ENCODE measurements at regions not wholly inside any gene's neighbourhood (a gene's known extent, or its start where the extent isn't known, plus 50 kb on each side); places are given as distances from the start of the nearest gene placed in this dataset.
"Not testable (repeated sequence)": the region's sequence is repeated elsewhere in the genome, so short reads cannot be mapped to it uniquely, and the experiment has no call there.

DNA sequence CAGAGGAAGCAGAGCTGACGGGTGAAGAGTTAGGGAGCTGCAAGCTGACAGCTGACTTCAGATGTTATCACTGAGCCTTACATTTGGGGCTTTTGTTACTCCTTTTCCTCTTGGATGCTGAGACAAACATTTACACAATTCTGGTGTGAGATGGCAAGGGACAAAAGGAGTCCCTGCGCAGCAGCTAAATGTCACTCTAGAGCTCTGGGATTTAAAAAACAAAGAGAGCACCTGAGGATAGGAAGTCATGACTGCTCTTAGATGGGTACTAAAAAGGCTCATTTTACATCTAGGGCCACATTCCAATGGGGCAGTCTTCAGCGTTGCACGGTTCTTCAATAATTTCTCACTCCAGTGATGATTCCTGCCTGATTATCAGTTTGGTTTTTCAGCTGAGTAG lies 204.5 kb downstream of the RAB38 start:
- no peak for DNase-seq (ENCODE audit: low read depth)

DNA sequence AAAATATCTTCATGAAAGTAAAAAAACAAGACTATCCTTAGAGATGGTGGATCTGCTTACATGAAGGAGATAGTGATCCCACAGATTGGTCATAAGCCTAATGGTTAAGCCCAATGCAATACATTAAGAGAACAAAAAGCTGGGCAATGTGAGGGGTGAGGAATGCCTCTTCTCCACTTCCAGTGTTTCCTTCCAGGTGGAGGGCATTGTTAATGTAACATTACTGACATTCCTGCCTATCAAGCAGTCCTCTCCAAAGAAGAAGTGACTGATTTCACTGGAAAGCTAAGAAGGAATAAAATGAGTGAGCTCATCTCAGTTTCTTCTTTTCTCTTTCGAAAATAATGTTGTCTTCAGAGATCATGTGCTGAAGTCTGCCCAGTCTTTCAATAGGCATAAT lies 207.8 kb downstream of the RAB38 start:
- no peak for DNase-seq (ENCODE audit: low read depth)

DNA sequence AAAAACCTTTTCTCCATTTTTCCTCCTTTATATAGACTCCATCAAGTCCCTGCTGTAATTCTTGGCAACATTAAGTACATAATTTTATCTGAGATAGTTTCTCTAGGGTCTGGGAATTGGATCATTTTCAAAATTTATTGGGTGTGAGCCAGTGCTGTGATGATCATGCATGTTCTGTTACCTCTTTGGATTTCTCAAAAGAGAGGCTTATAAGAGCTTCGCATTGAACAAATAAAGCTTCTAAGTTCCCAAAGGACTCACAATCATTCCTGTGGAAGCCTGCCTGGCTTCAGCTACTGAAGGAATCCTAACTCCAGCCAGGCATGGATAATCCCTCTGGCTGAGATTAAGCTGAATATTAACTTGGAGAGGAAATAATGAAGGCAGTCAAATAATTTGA lies 208.5 kb downstream of the RAB38 start:
- no peak for DNase-seq (ENCODE audit: low read depth)

DNA sequence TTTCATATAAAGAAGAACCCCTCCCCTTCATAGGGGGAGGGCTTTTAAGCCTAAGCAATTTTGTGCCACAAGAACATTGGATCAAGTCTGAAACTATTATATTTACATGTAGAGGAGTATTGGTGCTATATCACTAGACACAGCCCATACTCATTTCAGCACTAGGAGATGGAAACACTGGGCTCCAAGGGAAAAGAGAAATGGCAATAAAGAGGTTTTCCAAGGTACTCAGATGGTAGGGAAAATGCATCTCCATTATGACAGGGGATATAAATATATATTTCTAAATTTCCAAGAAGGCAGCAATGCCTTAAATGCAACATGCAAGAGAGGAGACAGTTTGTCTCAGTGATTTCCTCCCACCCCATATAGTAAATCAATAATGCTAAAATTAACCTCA lies 209.0 kb downstream of the RAB38 start:
- no peak for DNase-seq (ENCODE audit: low read depth)

DNA sequence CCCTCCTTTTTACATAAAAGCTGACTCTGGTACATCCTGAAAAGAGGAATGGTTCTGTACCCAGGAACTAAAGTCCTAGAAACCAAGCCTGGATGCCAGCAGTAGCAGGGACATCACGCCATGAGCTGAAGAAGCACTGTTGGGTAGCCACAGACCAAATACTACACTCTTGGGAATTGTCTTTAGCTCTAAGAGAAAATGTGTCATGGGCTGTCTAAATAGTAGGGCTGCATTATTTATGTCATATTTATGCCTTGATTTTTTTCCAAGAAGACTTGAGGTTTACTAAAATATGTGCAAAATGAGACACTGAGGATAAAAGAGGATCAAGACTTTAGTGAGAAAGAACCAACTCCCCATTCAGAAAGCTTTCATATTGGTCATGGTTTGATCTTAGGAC lies 213.6 kb downstream of the RAB38 start:
- DNase-seq (ENCODE audit: low read depth), result peak; percentile 4

DNA sequence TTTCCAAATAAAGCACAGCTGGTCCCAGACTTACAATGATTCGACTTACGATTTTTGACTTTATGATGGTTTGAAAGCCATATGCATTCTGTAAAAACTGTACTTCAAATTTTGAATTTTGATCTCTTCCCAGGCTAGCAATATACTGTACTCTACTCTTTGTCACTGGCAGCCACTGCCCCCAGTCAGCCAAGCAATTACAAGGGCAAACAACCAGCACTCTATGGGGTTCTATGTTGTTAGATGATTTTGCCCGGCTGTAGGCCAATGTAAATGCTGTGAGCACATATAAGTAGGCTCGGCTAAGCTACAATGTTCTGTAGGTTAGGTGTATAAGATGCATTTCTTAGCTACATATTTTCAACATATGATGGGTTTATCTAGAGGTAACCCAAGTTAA lies 217.3 kb downstream of the RAB38 start:
- no peak for DNase-seq (ENCODE audit: low read depth)

DNA sequence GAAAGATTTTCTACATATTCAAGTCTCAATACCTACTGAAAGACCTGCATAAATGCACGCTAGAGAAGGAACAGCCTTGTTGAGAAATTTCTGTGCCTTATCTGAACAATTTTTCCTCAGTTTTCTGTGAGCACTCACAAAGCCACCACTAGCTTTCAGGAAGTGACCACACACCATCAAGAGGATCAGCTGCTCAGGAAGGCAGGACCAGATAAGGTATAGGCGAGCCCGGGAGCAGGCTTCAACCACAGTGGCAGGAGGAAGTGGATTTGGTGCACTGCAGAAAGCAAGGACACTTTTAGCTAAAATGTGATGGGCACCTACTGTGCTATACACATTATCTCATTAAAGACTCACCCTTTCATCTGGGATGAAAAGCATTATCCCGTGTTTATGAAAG lies 220.8 kb downstream of the RAB38 start:
- DNase-seq (ENCODE audit: low read depth), result no peak

DNA sequence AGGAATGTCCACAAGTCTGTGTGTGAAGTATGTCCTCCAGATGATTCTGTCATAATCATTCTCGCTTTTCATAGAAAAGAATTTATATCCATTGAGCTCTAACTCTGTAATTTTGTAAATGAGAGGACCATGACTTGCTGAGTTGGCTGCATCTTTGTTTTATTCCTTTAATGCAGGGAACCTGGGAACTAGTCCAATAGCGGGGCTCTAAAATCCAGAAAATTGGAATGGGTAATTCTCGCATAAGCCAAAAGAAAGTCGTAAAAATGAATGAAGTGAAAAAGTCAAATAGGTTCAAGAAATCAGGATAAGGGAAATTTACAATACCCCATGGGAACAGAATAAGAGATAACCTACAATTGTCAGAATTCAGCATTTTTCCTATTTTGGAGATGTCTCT lies 232.5 kb downstream of the RAB38 start:
- no peak for DNase-seq (ENCODE audit: low read depth)

DNA sequence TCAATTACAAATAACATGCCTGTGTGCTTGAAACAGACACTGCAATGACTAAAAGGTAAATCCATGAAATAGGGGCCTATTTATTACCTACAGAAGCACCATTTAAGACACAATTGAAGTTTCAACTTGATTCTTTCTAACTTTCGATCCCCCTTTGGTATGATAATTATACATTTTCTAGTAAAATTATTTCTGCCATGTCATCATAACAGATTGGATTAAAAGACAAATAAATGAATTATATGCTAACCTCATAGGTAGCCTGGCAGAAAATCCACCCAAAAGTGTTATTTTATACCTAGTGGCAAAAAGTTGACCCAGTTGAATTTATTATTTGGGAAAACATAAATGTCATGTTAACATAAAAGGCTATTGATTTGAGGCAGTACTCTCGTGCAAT lies 241.1 kb downstream of the RAB38 start:
- no peak for DNase-seq (ENCODE audit: low read depth)

DNA sequence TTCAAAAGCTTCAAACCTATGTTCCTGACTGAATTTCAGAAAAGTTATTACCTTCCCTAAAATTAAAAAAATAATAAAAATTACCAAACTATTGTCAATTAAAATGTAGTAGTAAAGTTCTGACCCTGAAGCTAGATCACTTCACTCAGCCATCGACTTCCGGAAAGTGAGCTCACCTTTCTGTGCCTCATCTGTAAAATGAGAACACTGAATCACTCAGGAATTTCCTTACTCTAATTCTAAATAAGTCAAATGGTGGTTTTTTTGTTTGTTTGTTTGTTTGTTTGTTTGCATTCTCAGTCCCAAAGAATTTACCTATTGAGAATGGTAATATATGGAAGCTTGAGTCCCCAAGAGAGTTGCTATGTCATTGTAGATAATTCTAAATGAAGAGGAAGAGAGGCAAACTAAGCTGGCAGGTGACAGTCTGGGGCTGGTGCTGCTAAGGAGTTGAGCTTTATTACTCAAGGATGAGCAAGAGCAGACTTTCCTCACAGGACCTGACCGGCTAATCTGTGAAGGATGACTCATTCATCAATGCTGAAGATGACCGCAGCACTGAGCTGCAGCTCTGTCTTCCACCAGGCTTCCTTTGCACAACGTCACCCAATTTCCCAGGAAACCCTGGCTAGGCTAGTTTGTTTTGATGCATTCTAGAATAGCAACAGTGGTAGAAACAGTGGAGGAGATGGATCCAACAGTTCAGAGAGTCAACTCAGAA lies 248.8 kb downstream of the RAB38 start:
- DNase-seq (ENCODE audit: low read depth), result peak; percentile 56

DNA sequence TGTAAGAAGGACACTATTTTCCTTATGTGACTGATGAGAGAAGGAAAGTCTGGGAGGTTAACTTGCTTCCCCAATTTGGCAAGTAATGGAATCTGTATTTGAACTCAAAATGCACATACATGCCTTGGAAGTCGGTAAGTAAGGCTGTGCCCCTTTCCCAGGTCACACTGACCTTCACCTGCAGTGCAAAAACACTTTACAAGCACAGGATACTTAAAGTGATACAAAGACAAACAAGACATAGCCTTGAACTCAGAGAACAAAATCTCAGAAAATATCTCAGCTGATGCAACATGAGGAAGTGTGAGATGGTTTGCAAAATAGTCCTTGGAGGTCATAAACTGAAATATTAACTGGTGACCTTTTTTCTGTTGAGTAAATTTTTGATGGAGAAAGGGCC lies 251.1 kb downstream of the RAB38 start:
- DNase-seq (ENCODE audit: low read depth), result no peak

DNA sequence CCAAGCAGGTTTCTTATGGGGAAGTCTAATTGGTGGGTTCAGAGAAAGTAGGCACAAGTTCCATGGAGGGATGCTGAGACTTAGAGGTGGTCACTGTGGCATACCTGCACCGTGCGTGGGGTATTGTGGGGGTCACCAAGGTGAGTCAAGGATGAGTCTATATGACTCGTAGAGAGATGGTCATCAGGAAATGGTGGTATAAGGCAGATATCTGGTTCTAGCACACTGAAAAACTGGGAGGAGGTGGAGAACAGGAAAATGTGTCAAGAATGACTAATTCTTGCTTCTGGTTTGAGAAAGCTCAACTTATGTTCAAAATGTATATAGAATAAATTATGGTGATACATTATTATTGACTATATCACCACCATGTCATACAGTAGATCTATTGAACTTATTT lies 258.1 kb downstream of the RAB38 start:
- DNase-seq (ENCODE audit: low read depth), result no peak

DNA sequence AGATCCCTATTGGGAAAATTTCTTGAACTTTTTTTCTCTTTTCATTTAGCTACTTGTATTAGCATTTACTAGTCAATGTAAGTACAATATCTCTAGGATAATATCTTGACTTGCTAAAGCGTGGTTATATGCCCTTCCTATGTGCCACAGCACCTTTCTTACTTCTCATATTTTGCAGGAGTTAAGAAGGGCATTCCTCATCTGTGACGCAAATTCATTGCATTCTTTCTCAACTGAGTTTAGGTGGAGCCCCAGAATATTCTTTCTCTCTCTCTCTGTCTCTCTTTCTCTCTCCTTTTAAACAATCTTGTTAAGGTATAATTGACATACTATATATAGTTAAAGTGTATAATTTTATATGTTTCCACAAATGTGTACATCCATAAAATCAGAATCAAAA lies 266.1 kb downstream of the RAB38 start:
- DNase-seq (ENCODE audit: low read depth), result no peak

DNA sequence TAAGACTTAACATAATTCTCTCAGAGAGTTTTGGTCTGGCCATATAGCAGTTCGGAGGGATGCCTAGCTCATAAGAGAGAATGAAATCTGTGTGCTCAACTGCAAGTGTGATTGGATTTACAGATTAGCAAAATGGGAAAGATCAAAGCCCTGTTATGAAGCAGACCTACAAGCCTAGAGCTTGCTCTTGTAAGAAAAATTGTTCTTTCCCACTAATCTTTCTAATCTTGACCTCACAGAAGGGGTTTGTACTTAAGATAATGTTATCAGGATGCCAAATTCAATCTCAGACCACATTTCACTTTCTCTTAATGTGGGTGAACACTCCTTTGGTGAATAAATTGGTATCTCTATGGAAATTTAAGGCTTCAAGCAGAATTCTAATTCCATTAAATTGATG lies 267.2 kb downstream of the RAB38 start:
- no peak for DNase-seq (ENCODE audit: low read depth)

DNA sequence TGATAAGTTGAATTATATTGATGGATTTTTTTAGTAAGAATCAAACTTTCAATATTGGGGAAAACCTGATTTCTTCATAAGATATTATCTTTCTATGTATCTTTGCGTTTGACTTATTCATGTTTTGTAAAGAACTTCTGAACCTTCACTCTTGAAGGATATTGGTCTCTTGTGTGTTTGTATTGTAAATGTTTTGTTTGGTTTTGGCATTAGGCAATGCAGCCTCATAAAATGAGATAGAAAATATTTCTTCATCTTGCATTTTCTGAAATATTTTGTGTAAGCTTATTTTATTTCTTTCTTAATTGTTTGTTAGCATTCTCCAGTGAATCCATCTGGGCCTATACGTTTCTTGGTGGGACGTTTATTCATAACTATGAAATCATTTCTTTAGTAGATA lies 271.9 kb downstream of the RAB38 start:
- DNase-seq (ENCODE audit: low read depth), result no peak

DNA sequence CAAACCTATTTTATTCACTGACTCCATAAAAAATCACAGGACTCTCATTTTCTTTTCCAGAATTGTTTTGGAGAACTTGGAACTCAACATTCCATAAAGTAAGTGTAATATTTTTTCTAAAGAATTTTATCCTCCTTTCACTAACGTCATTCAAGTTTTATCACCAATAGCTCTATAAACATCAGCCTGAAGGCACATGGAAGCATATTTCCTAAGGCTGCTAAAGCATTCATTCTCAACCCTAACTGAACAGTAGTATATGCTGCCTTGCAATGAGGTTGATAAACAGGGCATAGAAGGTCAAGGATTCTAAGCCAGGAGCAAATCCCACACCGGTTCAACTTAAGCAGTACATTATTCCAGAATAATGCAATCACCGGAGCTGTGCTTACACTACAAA lies 273.9 kb downstream of the RAB38 start:
- DNase-seq (ENCODE audit: low read depth), result no peak

DNA sequence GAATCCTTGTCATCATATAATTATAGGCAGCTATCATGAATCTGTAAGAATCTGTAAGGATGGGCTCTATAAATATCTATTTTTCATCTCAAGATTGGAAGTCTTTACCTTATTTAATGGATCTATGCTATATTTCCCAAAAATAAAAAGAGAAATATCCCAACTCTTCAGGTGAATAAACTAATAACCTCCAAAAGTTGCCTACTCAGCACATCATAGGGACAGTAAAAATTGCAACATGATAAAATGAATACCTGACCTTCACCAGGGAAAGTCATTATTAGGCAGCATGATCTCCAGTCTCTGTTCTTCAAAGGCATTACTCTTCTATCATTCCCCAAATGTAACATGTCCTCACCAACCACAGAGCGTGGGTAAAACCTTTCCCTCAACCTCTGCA lies 277.3 kb downstream of the RAB38 start:
- no peak for DNase-seq (ENCODE audit: low read depth)

DNA sequence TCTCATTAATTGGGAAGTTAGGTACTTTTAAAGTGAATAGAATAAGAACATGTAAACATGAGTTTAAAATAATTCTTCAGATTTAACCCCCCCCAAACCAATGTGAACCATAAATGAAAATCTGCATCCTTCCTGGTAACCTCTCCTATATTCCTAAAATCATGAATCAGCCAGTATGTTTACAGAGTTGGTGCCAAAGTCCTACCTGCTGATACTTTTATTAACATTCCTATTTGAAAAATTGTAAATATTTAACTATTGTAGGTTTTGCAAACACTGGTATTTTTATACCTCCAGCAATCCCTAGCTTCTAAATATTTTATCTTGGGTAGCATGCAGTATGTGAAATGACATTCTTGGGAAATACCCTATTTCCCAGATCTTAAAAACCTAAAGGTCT lies 278.2 kb downstream of the RAB38 start:
- no peak for DNase-seq (ENCODE audit: low read depth)

DNA sequence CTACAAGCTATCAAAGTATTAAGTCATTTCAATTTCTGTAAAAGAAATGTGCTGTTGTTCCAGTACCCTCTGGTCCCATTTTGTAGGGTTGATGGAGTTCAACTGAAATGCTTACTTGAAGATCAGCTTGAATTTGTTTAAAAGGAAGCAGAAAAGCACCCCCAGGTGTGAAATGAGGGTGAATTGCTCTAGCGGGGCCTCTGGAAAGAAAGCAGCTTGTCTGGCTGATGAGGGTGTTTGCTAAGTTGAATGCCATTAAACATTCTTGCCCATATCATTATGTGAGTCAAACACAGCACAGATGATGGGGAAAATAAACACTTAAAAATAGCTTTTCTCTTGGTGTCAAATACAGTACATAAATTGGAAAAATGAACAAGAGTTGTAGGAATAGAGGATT lies 280.3 kb downstream of the RAB38 start:
- DNase-seq (ENCODE audit: low read depth), result no peak

DNA sequence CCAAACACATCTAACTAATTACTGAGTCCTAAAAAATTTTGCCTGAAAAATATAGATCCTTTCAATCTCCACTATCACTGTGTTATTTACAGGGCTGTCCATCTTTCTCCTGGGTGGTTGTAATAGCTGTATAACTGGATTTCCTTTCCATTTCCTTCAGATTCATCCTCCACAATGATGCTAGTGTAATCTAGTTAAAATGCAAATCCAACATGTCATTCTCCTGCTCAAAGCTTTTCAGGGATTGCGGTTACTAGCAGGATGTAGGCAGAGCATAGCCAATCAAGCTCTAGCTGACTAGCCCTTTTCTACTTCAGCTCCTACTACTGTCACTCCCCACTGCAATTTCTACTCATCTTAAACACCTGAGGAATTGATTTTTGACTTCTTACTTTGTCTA lies 283.0 kb downstream of the RAB38 start:
- no peak for DNase-seq (ENCODE audit: low read depth)

DNA sequence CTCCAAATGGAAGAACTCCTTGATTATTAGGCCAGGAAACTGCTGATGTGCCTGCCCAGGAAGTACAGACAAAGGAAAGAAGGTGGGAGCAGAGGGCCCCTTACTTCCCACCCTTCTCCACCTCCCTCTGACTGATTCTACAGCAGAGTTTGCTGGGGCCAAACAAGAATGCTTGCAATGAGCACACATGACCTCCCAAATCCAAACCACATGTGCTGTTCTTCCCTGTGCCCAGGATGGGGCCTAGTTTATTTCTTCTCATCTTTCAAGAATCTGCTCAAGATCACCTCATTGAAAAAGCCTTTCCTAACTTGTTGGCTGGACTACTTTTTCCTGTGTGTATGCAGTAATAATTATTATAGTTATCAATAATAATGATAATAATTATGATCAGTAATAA lies 286.1 kb downstream of the RAB38 start:
- no peak for DNase-seq (ENCODE audit: low read depth)

DNA sequence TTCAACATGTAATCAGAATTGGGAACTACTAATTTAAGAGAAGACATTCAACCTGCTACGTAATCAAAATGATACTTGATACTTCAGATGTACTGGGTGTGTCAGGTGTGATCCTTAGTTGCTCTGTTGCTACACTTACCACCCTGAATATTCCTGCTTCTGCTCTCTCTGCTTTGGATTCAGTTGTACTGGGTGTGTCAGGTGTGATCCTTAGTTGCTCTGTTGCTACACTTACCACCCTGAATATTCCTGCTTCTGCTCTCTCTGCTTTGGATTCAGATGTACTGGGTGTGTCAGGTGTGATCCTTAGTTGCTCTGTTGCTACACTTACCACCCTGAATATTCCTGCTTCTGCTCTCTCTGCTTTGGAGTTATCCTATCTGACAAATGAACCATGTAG lies 290.2 kb downstream of the RAB38 start:
- DNase-seq (ENCODE audit: low read depth), result not testable (repeated sequence)

DNA sequence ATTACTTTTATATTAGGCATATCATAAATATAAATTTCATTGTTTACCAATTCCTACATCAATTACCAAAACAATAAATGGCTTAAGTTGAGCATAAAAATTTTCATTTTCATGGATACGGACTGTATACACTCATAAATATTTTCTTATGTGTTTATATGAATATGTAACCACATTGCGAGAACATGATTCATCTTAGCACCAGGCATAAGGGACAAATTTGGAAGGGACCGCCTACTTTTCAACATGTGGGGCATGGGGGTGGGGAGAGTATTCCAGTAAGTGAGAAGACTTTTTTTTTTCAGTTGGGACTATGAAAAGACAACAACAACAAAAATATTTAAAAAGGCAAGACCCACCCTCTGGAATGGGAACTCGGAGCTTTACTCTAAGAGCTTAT lies 296.1 kb downstream of the RAB38 start:
- DNase-seq (ENCODE audit: low read depth), result peak; percentile 29

DNA sequence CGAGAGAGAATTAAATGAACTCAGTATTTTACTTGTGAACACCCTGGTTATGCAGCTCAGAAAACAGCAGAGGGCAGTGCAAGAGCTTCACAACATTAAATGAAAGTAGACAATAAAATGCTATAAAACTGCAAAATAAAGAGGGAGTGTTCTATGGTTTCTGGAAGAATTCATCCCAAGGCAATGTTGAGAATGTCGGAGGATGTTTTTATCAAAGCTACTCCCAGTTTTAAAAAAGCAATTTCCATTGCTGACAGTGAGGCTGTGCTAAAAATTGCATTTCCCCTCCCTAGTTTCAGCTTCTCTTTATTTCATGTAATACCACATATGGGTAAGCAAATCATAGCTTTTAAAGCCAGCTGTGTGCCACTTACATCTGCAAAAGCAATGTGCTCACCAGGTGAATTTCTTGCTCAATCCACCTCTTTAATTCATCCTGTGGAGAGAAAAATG lies 296.8 kb downstream of the RAB38 start:
- DNase-seq (ENCODE audit: low read depth), result peak; percentile 35

DNA sequence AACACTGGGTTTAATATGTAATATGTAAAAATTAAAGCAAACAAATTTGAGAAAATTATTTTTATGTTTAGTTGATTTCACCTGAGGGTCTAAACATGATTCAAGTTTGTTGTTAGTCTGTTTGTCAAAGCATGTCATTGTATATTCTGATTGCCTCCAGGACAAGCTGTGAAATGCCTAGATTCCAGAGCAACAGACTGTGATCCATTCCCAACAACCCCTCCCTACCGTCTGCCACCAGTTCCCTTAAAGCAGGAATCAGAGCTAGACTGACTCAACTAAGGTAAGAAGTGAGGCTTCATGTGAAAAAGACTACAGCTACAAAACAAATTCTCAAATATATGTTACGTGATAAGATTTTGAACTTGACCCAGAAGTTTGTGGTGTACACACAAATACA lies 304.2 kb downstream of the RAB38 start:
- DNase-seq (ENCODE audit: low read depth), result no peak

All from GM04504 (cell line).